NOMO-1 (cell line): ENCODE measurements at regions not wholly inside any gene's neighbourhood (a gene's known extent, or its start where the extent isn't known, plus 50 kb on each side); places are given as distances from the start of the nearest gene placed in this dataset.
"Not testable (repeated sequence)": the region's sequence is repeated elsewhere in the genome, so short reads cannot be mapped to it uniquely, and the experiment has no call there.

Source experiments
- DNase-seq, 2 experiments: peaks; one replicate each; lab custom pipeline; 2025; ENCODE audit not compliant: unreplicated experiment in 2 of 2; lab: John Stamatoyannopoulos, UW

- DNase-seq = no peak
Measured at GRCh38 chr18:47682876-47683275, 247.6 kb downstream of the SMAD2 start.

GRCh38 chr18:47680488-47680887 is 250.0 kb downstream of the SMAD2 start:
- no peak for DNase-seq

- peak in 1 of 2 experiments; percentile 32 for DNase-seq
Measured at GRCh38 chr18:47679864-47680263, 250.6 kb downstream of the SMAD2 start.

- DNase-seq = no peak
Measured at GRCh38 chr18:47677952-47678351, 252.5 kb downstream of the SMAD2 start.

GRCh38 chr18:47669815-47670214 is 260.6 kb downstream of the SMAD2 start:
- no peak for DNase-seq

- DNase-seq = no peak
Measured at GRCh38 chr18:47658498-47658897, 272.0 kb downstream of the SMAD2 start.

GRCh38 chr18:47654988-47655387 is 275.5 kb downstream of the SMAD2 start:
- DNase-seq = no peak

GRCh38 chr18:47644896-47645295 is 285.6 kb downstream of the SMAD2 start:
- no peak for DNase-seq

GRCh38 chr18:47637551-47637950 is 292.9 kb downstream of the SMAD2 start:
- DNase-seq = not testable (repeated sequence)

GRCh38 chr18:47635416-47635815 is 295.0 kb downstream of the SMAD2 start:
- no peak for DNase-seq

- DNase-seq = no peak
Measured at GRCh38 chr18:47632970-47633635, 297.4 kb downstream of the SMAD2 start.

GRCh38 chr18:47628893-47629292 is 301.6 kb downstream of the SMAD2 start:
- no peak for DNase-seq

- no peak for DNase-seq
Measured at GRCh38 chr18:47628240-47628781, 302.1 kb downstream of the SMAD2 start.

GRCh38 chr18:47627030-47627429 is 303.4 kb downstream of the SMAD2 start:
- no peak for DNase-seq

GRCh38 chr18:47619771-47620448 is 310.5 kb downstream of the SMAD2 start:
- no peak for DNase-seq

- DNase-seq = no peak
Measured at GRCh38 chr18:47618758-47619157, 311.7 kb downstream of the SMAD2 start.

- no peak for DNase-seq
Measured at GRCh38 chr18:47615043-47615442, 315.4 kb downstream of the SMAD2 start.

GRCh38 chr18:47613929-47614328 is 316.5 kb downstream of the SMAD2 start:
- no peak for DNase-seq

- DNase-seq = no peak
Measured at GRCh38 chr18:47611649-47612048, 318.8 kb downstream of the SMAD2 start.

GRCh38 chr18:47606526-47606925 is 323.9 kb downstream of the SMAD2 start:
- no peak for DNase-seq

- no peak for DNase-seq
Measured at GRCh38 chr18:47605093-47605492, 325.4 kb downstream of the SMAD2 start.

GRCh38 chr18:47604021-47604420 is 326.4 kb downstream of the SMAD2 start:
- no peak for DNase-seq
